ENCODE measurements at regions not wholly inside any gene's neighbourhood (a gene's known extent, or its start where the extent isn't known, plus 50 kb on each side); places are given as distances from the start of the nearest gene placed in this dataset.

DNA sequence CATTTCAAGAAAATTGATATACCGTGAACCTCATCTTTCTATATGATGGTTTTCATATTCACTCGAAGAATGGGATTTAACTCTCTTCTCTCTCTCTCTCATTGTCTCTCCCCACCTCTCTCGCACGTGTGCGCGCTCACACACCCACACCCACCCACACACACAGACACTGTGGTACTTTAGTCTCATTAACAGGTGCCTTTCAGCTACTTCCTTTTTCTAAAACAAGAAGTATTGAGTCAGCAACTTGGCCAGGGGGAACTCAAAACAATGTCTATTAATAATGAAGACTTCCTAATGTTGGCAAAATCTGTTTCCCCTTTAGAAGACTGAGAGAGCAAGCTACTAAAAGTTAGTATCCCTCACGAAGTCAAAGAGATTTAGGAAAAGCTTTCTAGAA lies 150.7 kb downstream of the TMCO5A start:
- TF ChIP-seq, protein P1, sequence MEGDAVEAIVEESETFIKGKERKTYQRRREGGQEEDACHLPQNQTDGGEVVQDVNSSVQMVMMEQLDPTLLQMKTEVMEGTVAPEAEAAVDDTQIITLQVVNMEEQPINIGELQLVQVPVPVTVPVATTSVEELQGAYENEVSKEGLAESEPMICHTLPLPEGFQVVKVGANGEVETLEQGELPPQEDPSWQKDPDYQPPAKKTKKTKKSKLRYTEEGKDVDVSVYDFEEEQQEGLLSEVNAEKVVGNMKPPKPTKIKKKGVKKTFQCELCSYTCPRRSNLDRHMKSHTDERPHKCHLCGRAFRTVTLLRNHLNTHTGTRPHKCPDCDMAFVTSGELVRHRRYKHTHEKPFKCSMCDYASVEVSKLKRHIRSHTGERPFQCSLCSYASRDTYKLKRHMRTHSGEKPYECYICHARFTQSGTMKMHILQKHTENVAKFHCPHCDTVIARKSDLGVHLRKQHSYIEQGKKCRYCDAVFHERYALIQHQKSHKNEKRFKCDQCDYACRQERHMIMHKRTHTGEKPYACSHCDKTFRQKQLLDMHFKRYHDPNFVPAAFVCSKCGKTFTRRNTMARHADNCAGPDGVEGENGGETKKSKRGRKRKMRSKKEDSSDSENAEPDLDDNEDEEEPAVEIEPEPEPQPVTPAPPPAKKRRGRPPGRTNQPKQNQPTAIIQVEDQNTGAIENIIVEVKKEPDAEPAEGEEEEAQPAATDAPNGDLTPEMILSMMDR (IDR thresholded peaks at IDR 0.05) = no peak
- ATAC-seq (peak in 2 of 4 donors; percentile 44 to 61), FAIRE-seq (no peak), DNase-seq (no peak)
- intact Hi-C loops (cut with DNase I) = no loop called here
- Histone ChIP-seq H3K4me1 (no peaks in the 10 kb centered on the region), H3K9me3 (no peaks in the 10 kb centered on the region), H3K27me3 (no peaks in the 10 kb centered on the region), H3K36me3 (no peaks in the 10 kb centered on the region), H3K4me3 (no peak overlapping the region), H3K27ac (no peak overlapping the region)
- WGBS, 2 donors = 60% methylated on average over 7 of the region's 7 CpGs

DNA sequence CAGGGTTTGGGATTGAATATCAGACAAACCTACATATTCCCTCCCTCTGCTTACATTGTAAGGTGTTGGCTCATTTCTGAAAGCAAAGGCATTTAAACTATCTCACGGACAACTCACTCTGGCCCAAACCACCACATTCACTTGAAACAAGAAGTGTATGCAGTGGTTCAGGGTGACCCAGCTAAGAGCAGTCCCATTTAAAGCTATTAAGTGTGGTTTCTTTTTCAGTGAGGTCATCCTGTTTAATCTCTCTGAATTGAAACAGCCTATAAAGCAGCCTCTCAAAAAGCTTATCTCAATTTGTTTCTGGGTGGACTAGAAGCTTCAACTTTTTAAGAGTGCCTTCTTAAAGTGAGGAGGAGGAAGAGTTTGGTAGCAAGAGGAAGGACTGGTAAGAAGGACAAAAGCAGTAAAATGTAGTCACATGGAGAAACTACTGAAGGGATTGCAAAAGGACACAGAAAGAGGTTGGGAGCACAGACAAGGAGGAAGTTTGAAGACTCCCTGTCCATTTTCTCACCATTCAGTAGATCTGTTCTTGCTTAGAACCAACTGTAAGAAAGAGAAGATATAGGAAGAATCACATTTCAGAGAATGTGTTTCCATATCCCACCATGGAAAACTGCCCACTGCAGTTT lies 151.6 kb downstream of the TMCO5A start:
- H3K4me3 ChIP-seq = no peak overlapping the region
- H3K27me3 ChIP-seq = no peaks in the 10 kb centered on the region
- TF ChIP-seq, protein P1 (IDR thresholded peaks at IDR 0.05) = no peak
- H3K9me3 ChIP-seq = no peaks in the 10 kb centered on the region
- DNase-seq (no peak), ATAC-seq (peak in 2 of 4 donors; percentile 27 to 62), FAIRE-seq (no peak)
- H3K4me1 ChIP-seq = no peaks in the 10 kb centered on the region
- WGBS, 2 donors = 52 to 65% methylated on average over 1 of the region's 1 CpG
- no peaks in the 10 kb centered on the region for H3K36me3 ChIP-seq
- H3K27ac ChIP-seq = no peak overlapping the region
- intact Hi-C loops (cut with DNase I) = no loop called here

DNA sequence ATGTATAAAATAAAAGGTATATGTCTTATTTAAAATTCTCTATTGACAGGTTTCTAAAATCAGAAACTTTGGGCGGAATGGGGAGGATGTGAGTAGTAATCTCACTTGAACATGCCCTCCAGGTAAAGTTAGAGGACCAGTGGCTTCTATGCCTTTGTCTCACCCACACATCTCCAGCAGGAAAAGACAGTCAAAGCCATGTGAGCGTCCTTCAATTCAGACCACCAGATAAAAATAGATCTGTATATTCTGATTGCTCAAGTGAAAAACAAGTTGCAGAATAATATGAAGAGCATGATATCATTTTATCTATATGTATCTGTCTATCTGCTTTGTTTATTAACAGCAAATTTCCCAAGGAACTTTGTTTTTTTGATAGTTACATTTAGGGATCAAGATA lies 152.2 kb downstream of the TMCO5A start:
- FAIRE-seq (no peak), ATAC-seq (no peak)
- H3K27ac ChIP-seq = no peak overlapping the region

DNA sequence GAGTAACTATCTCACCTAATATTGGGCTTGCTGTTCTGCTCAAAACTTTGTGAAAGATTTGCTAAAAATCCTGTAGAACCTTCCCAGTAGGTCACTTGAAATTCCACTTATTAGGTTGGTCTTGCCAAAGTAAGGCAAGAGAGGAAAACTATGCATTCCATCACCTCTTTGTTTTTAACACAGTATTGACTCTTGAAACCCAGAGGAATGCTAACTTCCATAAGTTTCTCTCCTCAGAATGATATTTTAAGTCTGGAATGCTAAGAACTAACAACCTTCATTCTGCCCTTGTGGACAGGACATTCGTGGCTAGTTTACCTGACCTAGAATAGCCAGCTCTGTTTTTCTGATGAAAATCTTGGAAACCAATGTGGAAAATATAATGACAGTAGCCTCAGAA lies 154.5 kb downstream of the TMCO5A start:
- no peaks in the 10 kb centered on the region for H3K9me3 ChIP-seq
- no peak for FAIRE-seq
- no peak overlapping the region for H3K4me3 ChIP-seq
- 17 to 27% methylated on average over 1 of the region's 1 CpG for WGBS, 2 donors
- intact Hi-C loops (cut with DNase I) = no loop called here
- no peaks in the 10 kb centered on the region for H3K27me3 ChIP-seq
- no peaks in the 10 kb centered on the region for H3K4me1 ChIP-seq
- no peak for ATAC-seq
- no peaks in the 10 kb centered on the region for H3K36me3 ChIP-seq
- DNase-seq = no peak
- H3K27ac ChIP-seq = no peak overlapping the region
- TF ChIP-seq, protein P1 (IDR thresholded peaks at IDR 0.05) = no peak

More for the DNA sequence above, 152.2 kb downstream of the TMCO5A start:
- TF ChIP-seq, protein P1 (IDR thresholded peaks at IDR 0.05) = no peak
- DNase-seq = no peak
- intact Hi-C loops (cut with DNase I) = no loop called here
- H3K36me3 ChIP-seq = no peaks in the 10 kb centered on the region
- H3K27me3 ChIP-seq = no peaks in the 10 kb centered on the region
- H3K9me3 ChIP-seq = no peaks in the 10 kb centered on the region
- no peaks in the 10 kb centered on the region for H3K4me1 ChIP-seq
- 65 to 80% methylated on average over 2 of the region's 2 CpGs for WGBS, 2 donors
- H3K4me3 ChIP-seq = no peak overlapping the region

DNA sequence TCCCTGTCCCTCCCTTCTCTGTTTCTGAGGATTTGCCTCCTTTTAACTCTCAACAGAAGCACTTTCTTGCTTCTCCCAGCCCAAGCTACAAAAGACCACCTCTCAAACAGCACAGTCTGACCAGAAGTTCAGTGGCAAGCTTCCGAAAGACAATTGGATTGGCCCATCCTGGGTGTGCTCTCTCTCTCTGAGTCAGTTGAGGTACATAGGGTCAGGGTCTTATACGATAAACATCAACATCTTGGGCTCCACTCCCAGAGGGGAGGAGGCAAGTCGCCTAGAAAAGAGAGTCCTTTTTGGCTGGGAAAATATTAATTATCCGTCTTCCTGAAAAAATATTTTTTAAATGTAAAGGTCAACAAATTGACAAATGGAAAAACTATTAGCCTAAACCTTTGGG lies 155.8 kb downstream of the TMCO5A start:
- DNase-seq (no peak), ATAC-seq (no peak), FAIRE-seq (no peak)
- no peaks in the 10 kb centered on the region for H3K9me3 ChIP-seq
- H3K4me1 ChIP-seq = no peaks in the 10 kb centered on the region
- TF ChIP-seq, protein P1 (IDR thresholded peaks at IDR 0.05) = no peak
- H3K27ac ChIP-seq = no peak overlapping the region
- no peak overlapping the region for H3K4me3 ChIP-seq
- 68 to 72% methylated on average over 4 of the region's 4 CpGs for WGBS, 2 donors
- no peaks in the 10 kb centered on the region for H3K36me3 ChIP-seq
- intact Hi-C loops (cut with DNase I) = no loop called here
- H3K27me3 ChIP-seq = no peaks in the 10 kb centered on the region

Data from pancreas (tissue), 10 donors.